ENCODE measurements at regions not wholly inside any gene's neighbourhood (a gene's known extent, or its start where the extent isn't known, plus 50 kb on each side); places are given as distances from the start of the nearest gene placed in this dataset.

- ATAC-seq: no peak
- no peaks in the 10 kb centered on the region for H3K9me2 ChIP-seq (ENCODE audit: insufficient read depth)
- Mint-ChIP-seq H3K27ac (no peak overlapping the region), H3K27me3 (ENCODE audit: insufficient read depth, low read depth, poor library complexity) (no peaks in the 10 kb centered on the region), H3K36me3 (ENCODE audit: low read depth) (no peaks in the 10 kb centered on the region), H3K4me1 (no peaks in the 10 kb centered on the region), H3K9me3 (no peaks in the 10 kb centered on the region; the same call in 2 of the 3 replicates), H3K4me3 (no peak overlapping the region)
- no peak overlapping the region for H2AFZ ChIP-seq
- no peak overlapping the region for H3K4me3 ChIP-seq
- no peak overlapping the region for H3K4me2 ChIP-seq
- H4K20me1 ChIP-seq (replicated peaks; ENCODE audit: insufficient read depth): no peaks in the 10 kb centered on the region
- H3F3A ChIP-seq (replicated peaks; ENCODE audit: low read depth): no peaks in the 10 kb centered on the region
- H3K27ac ChIP-seq (ENCODE audit: low read depth): no peak overlapping the region
- H3K79me2 ChIP-seq (replicated peaks; ENCODE audit: insufficient read depth): no peaks in the 10 kb centered on the region
- no peaks in the 10 kb centered on the region for H3K4me1 ChIP-seq (ENCODE audit: insufficient read depth)
- H3K27me3 ChIP-seq (ENCODE audit: insufficient read depth): no peaks in the 10 kb centered on the region
- H3K36me3 ChIP-seq (ENCODE audit: insufficient read depth): no peaks in the 10 kb centered on the region
- DNase-seq (ENCODE audit: low spot score): no peak
- no peak for TF ChIP-seq CREB1 (CRISPR knock-in tag; IDR thresholded peaks at IDR 0.05; ENCODE audit: low read depth)
- TF ChIP-seq NANOG (IDR thresholded peaks at IDR 0.05; ENCODE audit: borderline replicate concordance): no peak
- TF ChIP-seq POLR2AphosphoS5 (IDR thresholded peaks at IDR 0.05; ENCODE audit: low read depth): no peak
- no peak for TF ChIP-seq JUNB (IDR thresholded peaks at IDR 0.05; ENCODE audit: unreplicated experiment)
- no peak for TF ChIP-seq STAT1 (IDR thresholded peaks at IDR 0.05; ENCODE audit: unreplicated experiment)
- TF ChIP-seq ZNF114 (CRISPR knock-in tag; IDR thresholded peaks at IDR 0.05): no peak
- no peak for TF ChIP-seq ZNF462 (CRISPR knock-in tag; IDR thresholded peaks at IDR 0.05)
- no peak for TF ChIP-seq EZH2phosphoT487 (IDR thresholded peaks at IDR 0.05; ENCODE audit: unreplicated experiment)
- no peak for TF ChIP-seq ETS1 (IDR thresholded peaks at IDR 0.05)
- TF ChIP-seq CTCF (conservative IDR thresholded peaks at IDR 0.05; ENCODE audit: low read depth in 2 of 2): no peak
- TF ChIP-seq EZH2 (IDR thresholded peaks at IDR 0.05; ENCODE audit: low read depth, unreplicated experiment): no peak
- TF ChIP-seq ZNF331 (CRISPR knock-in tag; IDR thresholded peaks at IDR 0.05; ENCODE audit: low read depth): no peak
- TF ChIP-seq REST (IDR thresholded peaks at IDR 0.05; ENCODE audit: unreplicated experiment): no peak
These were observed 886.5 kb downstream of the CDH8 start for GRCh38 chr16:61149709-61150108.
